ENCODE measurements at regions not wholly inside any gene's neighbourhood (a gene's known extent, or its start where the extent isn't known, plus 50 kb on each side); places are given as distances from the start of the nearest gene placed in this dataset.

DNA sequence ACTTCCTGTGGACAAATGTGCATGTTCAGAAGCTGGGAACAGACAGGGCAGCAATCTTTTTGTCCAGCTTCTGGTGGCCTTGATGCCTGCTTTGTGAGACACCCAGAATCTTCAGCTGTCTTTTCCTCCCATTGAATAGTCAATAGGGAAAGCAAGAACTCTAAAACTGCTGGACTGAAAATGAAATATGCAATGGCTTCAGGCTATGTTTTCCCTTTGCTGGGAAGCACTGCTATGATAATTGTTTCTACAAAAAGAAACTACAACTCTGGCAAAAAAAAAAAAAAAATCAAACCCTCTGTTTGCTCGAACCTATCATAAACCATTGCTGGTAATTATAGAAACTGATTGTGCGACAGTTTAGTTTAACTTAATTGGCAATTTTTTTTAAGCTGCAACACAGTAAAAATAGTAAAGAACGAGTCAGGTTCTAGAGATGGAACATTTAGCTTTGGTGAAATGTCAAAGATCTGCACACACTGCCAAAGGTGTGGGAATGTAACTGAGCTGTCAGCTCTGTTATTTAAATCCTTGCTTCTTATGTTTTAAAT, 79.1 kb upstream of the NEUROD6 start:
- TF ChIP-seq CTCF (IDR thresholded peaks at IDR 0.05) (no peak), ZFX (IDR thresholded peaks at IDR 0.05; ENCODE audit: borderline replicate concordance) (no peak)

Data from 22Rv1 (cell line).